ELF-1 (cell line): ENCODE measurements at regions not wholly inside any gene's neighbourhood (a gene's known extent, or its start where the extent isn't known, plus 50 kb on each side); places are given as distances from the start of the nearest gene placed in this dataset.

Experiments
- DNase-seq: peaks from one replicate; pipeline ENCODE4 v3.0.0-alpha.2; 2016; ENCODE audit warnings: low read depth, low spot score

DNA sequence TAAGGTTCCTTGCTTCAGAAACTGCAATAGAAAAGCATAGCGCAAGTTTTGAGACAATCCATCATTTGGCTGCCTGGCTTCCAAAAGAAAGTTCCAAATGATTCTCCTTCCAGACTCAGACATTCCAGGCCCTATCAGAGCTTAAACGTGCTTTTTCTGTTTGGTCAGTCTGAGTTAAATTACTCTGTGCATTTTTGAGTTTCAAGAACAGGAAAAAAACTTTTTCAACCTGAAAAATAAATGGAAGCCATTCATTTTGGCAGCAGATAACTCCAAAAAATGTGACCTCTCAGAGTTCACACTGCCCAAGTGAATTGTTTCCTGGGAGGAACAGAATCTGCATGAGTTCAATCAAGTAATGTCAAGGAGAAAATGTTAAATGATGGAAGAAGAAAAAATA is 354.2 kb downstream of the CXCL12 start:
- no peak for DNase-seq

DNA sequence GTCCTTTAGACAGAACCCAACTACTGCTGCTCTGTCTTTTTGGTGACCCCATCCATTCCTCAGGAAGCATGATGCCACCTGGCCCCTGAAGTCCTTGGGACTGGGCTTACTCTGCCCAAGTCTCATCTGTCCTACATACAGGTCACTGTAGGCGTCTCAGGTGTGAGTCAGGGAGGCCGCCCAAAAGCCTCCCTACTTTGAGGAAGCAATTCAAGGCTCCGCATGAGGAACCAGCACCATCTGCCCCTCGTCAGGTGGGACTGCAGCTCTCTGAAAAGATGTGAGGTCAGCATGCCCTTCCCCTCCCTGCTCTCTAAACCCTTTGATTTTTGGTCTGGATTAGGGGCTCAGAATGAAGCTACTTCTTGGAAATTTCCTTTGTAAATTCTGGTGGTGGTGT is 354.8 kb downstream of the CXCL12 start:
- DNase-seq = peak; percentile 62

DNA sequence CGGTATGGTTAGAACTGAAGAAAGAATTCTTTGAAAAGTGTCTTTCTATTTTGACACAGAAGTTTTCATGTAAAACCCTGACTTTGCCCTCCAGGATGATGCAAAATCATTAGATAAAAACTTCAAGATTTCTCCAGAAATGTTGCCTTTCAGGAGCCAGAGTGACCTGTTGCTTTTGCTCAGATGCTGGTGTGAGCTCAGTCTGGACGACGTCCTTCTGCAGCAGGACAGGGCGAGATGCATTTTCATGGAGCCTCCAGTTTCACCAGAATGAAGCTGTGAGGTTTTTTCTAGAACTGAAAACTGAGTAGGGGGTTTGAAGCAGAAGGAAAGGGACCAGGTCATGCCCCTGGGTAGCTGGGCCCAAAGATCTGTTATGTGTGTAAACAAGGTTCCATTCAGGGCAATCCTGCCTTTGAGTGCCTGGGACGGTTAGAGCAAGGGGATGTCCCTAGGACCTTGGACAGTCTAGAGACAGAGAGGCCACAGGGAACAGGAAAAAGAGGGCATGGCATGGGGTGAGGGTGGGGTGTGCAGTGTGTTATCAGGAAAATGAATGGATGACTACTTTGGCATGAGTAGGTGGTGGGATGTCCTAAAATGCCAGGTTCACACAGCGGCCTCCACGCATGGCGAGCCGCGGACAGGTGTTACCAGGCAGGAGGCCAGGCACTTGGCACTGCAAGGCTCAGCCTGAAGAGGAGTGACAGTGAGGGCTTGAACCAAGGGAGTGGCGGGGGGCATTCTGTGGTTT is 356.3 kb downstream of the CXCL12 start:
- no peak for DNase-seq

DNA sequence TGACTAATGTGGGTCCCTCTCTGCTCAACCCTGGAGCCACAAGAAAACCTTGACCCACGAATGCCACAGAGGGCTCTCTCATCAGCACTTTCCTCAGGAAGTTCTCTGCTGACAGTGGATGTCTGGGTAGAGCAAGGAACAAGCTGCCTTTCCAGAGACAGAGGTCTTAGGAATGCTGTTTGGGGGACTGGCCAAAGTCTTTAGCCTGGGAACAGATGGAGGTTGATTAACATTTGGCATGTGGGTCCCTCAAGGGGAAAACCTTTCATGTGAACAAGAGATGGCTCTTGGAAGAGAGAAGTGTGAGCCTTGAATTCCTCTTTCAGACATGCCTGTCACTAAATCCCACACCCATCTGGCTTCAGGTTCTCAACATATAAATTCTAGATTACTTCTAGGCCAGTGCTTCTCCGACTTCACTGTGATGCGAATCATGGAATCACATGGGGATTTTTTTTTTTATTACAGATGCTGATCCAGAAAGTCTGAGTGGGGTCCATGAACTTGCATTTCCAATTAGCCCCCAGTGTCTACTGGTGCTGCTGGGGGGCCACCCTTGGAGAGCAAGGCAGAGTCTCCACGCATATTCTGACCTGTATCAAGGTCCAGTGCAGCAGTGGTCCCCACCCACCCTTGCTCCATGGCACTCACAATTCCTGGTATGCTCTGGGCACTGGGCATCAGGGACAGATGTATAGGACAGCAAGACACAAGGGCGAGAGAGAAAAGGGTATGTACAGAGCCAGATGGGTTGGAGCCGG is 360.4 kb downstream of the CXCL12 start:
- DNase-seq = peak; percentile 34

DNA sequence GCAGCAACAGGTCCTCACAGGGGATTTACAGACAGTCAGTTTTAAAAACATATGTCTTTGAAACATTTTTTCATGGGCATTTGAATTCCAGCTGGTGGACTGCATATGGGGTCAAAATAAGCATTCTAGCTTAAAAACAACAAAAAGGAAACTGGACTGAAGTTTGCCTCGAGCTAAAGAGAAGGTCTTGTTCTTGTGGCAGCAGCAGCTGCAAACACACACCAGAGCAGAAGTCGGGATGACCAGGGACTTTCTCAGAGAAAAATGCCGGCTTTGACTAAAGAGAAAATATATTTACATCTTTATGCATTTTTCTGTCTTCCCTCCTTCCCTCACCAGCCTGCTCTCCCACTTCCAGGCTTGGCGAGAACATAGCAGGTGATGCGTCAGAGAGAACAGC is 361.4 kb downstream of the CXCL12 start:
- no peak for DNase-seq

DNA sequence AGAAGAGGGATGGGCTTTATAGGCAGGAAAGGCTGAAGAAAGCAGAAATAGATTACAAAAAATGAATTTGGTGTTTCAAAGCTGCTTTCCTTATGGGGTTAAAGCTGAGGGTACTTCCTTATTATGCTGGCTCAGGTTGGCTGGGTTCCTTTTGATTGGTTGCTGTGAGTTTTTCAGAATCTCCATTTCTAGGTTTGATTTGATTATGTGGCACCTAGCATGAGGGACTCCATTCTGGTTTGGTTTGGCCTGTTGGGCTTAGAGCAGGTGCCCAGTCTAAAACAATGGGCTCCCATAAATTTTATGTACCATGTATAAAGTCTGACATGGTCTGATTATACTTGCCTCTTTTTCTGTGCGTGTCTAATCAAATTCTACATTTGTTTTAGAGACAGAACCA is 362.7 kb downstream of the CXCL12 start:
- DNase-seq = no peak

DNA sequence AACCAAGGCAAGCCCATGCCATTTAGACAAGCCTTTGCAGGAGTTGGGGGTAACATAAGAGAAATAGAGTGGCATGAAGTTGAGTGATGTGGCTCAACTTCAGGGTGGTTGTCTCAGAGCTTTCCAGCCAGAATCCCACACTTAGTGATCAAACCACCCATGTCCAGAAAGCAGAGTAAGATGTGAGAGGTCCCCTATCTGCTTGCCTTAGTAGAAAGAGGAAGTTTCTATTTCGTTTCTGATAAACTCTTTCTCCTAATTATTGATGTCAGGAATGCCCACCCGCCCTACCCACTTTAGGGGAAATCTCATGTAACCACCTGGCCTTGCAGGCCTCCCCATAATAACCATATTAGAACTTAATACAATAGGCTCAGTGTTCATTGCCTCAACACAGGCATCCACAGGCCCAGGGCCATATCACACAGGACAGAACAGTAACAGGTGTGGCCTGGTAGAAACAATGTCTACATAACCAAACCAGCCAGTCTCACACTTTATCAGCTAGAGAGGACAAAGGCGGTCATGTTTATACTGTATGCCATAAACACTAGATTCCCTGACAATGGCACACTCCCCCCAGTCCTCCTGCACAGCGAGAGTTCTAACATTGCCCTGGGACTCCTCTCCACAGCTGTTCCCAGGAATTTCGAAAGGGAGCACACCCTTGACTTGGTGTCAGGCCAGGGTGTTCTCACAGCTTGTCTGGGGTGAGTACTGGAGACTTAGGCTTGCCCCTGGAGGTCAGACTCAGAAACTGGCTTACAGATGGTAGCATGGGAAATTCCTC is 364.4 kb downstream of the CXCL12 start:
- DNase-seq = no peak

DNA sequence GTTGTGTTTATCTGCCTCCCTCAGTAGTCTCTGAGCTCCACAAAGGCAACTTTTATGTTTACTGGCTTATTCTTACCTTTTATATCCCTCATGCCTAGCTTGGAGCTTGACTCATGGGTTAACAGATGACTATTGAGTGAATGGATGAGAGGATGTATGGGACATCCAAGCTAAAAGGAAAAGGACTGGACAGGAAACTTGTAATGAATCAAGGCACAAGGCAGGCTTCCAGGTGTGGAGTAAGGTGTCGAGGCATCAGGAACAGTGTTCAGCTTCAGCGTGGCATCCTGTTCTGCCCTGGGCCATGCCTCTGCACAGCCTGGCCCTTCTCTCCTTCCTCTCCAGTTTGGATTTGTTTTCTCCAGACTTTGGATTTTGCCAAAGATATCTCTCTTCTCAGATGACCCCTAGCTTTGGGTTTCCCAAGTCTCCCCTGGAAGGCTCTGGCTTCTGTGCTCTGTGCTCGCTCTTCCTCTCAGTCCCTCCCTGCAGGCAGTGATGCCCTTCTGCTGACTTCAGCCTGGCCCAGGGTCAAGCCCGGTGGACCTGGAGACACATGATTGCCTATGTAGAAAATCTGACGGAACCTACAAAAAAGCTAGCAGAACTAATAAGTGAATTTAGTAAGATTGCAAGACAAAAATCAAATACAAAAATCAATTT is 367.3 kb downstream of the CXCL12 start:
- no peak for DNase-seq

DNA sequence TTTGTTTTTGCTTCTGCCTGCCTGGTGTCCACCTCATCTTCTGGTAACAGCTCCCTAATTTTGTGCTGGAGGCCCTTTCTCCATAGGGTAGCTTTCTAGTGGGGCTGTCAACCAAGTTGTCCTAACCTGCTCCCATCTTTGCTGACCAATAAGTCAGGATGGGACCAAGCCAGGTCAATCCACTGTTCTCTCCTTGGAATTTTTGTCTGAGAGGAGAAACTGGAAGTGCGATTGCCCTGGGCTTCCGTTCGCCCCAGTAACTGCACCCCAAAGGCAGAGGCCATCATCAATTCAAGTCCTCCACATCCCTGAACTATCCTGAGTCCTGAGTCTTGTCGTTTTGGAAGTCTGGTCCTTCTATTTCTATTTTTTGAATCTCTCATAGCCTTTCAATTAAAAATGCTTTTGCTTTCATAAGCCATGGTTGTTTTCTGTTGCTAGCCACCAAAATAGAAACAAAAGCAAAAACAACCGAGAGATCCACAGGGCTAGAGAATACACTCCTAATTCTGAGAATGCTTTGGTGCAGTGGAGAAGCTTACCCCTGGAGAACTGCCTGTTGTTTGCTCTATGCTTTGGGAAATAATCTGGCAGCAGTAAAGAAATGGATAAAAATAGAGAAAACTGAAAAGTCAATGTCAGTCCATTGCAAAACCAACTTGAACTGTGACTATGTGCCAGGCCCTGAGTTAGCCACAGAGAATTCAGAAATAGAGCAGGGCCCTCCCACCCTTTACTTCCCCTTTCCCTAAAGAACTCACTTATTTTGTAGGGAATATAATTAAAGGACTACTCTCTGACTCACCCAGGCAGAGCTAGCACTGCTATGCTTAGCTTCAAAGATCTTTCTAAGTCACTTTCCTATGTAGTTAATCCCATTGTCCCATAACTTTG is 368.1 kb downstream of the CXCL12 start:
- no peak for DNase-seq

DNA sequence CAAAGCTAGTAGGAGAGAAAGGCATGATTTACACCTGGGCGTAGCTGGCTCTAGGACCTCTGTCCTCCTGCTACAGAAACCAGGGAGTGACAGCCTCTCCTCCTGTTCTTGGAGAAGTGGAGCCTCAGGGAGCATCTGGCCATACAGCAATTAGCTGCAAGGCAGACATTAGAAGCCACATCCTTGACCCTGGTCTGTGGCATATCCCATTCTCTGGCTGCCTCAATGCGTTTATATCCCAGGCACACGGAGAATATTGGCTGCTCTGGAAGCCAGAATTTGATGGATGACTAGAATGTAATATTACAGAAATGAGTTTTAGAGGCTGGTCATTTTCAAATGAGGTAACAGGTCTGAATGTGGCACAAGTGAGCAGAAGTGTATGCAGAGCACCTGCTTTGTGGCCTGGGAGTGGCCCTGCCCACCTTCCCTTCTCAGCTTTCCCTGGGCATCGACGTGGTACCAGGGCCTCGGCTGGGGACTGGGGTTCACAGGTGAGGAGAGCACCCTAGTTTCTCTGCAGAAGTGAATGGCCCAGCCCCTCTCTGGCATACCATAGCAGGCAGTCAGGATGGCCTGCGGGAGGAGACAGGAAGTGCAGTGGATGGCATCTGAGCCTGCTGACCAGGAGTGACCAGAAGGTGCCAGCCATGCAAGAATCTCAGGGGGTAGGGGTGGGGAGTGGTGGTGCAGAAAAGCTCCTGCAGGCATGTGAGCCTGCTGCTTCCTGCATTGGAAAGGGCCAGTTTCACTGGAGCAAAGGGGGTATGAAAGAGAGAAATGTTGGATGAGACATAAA is 367.2 kb upstream of the ZNF32 start:
- DNase-seq = no peak

DNA sequence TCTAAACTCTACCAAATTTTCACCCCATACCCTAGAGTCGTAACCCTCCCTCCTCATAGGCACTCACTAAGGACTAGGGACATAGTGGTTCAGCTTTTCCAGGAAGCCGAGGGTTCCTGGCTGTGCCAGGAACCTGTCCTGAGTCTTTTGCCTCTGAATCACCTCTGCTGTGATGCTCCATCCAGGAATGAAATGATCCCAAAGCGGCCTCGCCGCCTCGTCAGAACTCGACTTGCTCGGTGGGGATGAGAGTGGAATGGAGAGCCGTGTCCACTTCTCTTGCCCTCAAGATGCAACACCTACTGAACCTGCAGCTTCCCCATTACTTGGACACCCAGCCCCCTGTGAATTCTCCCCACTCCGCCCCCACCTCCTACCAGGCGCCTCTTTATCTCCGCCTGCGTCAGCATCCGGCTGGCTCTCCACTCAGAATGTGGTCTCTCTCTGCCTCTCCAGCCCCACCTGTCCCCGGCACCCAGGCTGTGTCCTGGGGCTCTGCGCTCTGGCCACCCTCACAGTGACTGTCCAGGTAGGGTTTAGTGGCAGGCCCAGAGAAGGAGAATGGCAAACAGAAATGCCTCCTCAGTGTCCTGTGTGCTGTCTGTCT is 366.1 kb upstream of the ZNF32 start:
- no peak for DNase-seq

DNA sequence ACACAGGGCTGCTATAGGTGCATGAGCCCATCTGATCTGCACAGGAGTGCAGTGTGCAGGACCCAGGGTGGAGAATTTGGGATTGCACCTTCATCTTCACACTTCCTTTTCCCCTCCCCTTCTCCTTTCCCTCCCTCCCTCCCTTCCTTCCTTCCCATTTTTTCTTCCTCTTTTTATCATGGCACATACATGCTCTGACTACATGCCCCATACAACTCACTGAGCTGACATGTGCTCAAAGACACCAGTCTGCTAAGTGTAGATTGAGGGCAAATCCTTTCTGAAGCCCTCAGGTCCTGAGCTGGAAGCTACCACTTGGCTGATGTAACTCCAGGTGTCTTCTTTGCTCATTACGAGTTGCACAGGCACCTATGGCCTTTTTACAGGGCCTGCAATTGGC is 365.3 kb upstream of the ZNF32 start:
- no peak for DNase-seq

DNA sequence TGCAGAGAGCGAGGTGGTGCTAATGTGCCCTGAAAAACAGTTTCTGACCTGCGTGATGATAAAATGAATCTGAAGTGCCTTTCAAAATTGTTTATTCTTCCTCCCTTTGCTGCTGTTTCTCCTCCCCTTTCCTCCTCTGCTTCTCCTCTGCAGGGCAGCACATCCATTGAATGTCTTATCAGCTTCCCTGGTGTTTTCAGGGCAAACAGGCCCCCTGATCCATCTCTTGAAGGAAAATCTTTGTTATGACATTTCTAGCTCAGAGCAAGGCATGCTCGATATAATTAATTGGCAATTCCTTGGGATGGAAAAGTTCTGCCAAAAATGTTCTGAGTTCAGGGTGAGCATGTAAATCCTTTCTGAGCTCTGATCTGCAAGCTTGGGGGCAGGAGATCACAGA is 364.2 kb upstream of the ZNF32 start:
- no peak for DNase-seq

DNA sequence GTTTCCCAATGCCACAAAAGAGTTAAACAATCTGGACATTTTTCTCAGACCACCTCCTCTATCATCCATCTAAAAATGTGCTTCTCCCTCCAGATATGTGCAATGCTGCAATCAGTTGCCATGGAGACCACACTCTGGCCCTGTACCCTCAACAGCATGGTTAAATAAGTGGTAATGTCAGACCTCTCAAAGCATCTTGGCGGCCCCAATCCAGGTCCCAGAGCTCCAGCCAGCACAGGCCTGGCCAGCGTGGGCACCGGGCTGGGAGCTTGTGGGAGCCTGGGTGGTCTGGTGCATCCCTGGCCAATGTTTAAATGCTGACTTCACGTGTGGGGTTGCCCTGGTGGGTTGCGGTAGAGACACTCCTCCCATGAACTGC is 362.9 kb upstream of the ZNF32 start:
- DNase-seq = no peak

DNA sequence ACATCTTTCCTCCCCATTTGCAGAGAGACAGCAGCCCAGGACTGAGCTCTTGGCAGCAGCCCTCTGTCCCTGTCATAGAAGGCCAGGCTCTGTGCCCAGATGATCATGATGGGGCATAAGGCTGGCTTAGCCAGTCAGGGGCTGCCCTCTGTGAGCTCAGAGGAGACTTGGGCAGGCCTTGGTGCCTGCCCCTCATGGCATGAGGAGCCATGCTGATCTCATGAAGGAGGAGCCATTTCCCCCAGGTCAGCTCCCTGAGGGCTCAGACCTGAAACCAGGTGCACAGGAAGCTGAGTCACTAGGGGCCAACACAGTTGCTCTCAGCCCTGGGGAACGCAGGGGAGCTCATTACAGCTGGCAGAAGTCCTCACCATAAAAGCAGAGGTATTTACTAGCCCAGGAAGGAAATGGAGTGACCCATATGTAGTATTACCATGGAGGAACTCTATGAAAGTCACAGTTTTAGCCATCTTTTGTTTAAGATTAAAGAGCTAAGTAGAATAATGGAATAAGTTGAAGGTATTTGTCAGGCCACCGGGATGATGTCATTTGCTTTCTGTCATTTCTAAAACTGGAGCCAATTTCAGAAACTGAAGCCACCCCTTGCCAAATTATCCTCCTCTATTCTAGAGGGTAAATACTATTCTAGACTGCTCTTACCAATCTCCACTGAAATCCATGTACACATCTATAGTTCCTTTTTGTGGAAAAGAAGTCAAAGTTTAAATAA is 362.4 kb upstream of the ZNF32 start:
- DNase-seq = peak; percentile 32

DNA sequence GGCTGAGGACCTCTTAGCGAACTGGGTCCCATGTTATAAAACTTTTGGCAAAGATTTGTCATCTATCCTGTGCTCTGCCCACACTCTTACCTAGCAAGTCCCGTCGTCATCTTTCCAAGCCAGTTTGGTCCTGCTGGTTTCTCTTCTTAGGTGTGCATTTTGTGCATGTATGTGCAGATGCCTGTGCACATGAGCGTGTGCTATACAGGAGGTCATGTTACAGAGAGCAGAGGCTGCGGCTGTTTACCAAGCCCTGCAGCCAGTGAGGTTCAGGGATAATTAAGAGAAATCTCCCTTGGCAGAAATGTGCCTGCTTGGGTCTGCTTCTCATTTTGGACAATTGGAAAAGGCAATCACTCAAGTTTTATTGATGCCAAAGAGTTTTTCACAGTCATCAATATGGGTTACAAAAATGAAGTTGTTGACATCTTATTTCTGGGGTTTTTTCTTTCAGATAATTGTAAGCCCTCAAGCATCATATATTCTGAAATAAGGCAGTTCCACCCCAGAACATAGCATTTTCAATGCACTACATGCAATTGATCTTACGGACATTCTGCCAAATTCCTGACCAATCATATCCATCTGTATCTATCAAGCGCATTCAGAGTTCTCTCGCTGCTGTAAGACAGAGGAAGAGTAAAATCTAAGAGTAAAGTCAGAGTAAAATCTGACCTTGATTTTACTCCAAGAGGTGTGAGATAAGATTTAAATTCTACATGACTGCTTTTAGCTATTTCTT is 361.4 kb upstream of the ZNF32 start:
- DNase-seq = no peak

DNA sequence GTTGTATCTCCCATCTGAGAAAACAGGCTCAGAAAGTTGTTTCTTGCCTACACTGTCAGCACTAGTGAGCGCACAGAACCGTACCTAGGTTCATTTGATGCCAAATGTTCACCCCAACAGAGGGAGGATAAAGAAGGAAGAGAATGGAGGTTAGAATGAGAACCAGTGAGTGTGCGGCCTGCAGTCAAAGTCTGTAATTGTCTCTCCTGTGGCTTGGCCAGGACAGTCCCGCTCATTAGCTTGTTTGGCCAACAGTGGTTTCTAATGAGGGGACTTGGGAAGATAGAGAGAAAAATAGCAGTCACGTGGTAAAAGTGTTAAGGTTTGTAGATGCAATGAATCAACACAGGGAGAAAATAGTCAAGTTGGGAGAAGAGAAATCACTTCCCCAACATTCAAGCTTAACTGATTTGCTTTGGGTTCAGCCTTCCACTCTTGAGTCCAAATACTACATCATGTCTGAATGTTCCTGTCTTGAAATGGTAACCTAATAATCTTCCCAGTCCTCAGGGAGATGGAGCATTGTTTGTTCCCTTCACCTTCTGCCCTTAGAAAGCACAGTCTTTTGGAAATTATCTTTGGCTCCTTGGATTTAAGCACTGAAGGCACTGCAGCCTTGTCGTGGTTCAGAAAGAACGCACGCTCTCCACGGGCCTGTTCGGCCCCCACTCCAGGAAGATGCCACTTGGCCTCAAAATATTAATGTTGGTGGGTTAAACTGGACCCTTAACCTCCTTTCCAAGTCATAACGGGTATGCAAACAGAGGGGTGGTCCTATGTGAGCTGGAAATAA is 360.4 kb upstream of the ZNF32 start:
- no peak for DNase-seq
